SK-N-SH treated with all-trans-retinoic acid at 6 μM for 48 hours (cell line): ENCODE measurements at regions not wholly inside any gene's neighbourhood (a gene's known extent, or its start where the extent isn't known, plus 50 kb on each side); places are given as distances from the start of the nearest gene placed in this dataset.
A peak's percentile ranks its signal among the peaks of the same experiment; 100 is the strongest.

Experiments used
- ATAC-seq: fragments of 200-7000 bp; cut with Tn5 transposase; 3 replicates; pipeline ENCODE4 v1.9.1; 2020; ENCODE audit warnings: mild to moderate bottlenecking, moderate library complexity
- ARNTL ChIP-seq: fragments of 450-650 bp; formaldehyde crosslinking; IDR thresholded peaks from 2 replicates; pipeline ENCODE4 v1.5.0; 2020; ENCODE audit warnings: low read depth, mild to moderate bottlenecking, moderate library complexity, borderline replicate concordance
- BACH2 ChIP-seq: fragments of 250-450 bp; sonication (Bioruptor Pico); IDR thresholded peaks from 2 replicates; pipeline ENCODE4 v1.9.0; 2021; ENCODE audit warnings: mild to moderate bottlenecking, borderline replicate concordance
- CSDC2 ChIP-seq: fragments of 250-450 bp; sonication (Bioruptor Pico); IDR thresholded peaks from 2 replicates; pipeline ENCODE4 v1.5.0; 2020; ENCODE audit warnings: mild to moderate bottlenecking, moderate library complexity
- ESRRG ChIP-seq: fragments of 250-450 bp; sonication (Bioruptor Pico); IDR thresholded peaks from 2 replicates; pipeline ENCODE4 v1.6.1; 2021; ENCODE audit warnings: mild to moderate bottlenecking
- GLIS3 ChIP-seq: fragments of 250-450 bp; sonication (Bioruptor Pico); IDR thresholded peaks from 2 replicates; pipeline ENCODE4 v1.5.0; 2020; ENCODE audit warnings: mild to moderate bottlenecking, moderate library complexity
- ISL1 ChIP-seq: fragments of 250-450 bp; sonication (Bioruptor Pico); IDR thresholded peaks from 2 replicates; pipeline ENCODE4 v2.1.2; 2022; ENCODE audit warnings: mild to moderate bottlenecking, moderate library complexity
- OSR1 ChIP-seq: fragments of 250-450 bp; sonication (Bioruptor Pico); IDR thresholded peaks from 2 replicates; pipeline ENCODE4 v1.8.0; 2022; ENCODE audit warnings: moderate library complexity, mild to moderate bottlenecking, inconsistent platforms
- PPARA ChIP-seq: fragments of 250-450 bp; sonication (Bioruptor Pico); IDR thresholded peaks from 2 replicates; pipeline ENCODE4 v1.5.0; 2020; ENCODE audit warnings: mild to moderate bottlenecking, borderline replicate concordance
- RARB ChIP-seq: fragments of 250-450 bp; sonication (Bioruptor Pico); IDR thresholded peaks from 2 replicates; pipeline ENCODE4 v1.8.0; 2021; ENCODE audit warnings: mild to moderate bottlenecking, moderate library complexity
- SNAI2 ChIP-seq: fragments of 250-450 bp; sonication (Bioruptor Pico); IDR thresholded peaks from 2 replicates; pipeline ENCODE4 v1.5.0; 2020; ENCODE audit warnings: mild to moderate bottlenecking, moderate library complexity
- TCF4 ChIP-seq: fragments of 250-450 bp; sonication (Bioruptor Pico); IDR thresholded peaks from 2 replicates; pipeline ENCODE4 v1.8.0; 2021; ENCODE audit warnings: mild to moderate bottlenecking, moderate library complexity, borderline replicate concordance
- TOX ChIP-seq: fragments of 250-450 bp; sonication (Bioruptor Pico); IDR thresholded peaks from 2 replicates; pipeline ENCODE4 v1.8.0; 2021; ENCODE audit warnings: mild to moderate bottlenecking, moderate library complexity, borderline replicate concordance
- ZC3H10 ChIP-seq: fragments of 250-450 bp; sonication (Bioruptor Pico); IDR thresholded peaks from 2 replicates; pipeline ENCODE4 v1.5.1; 2021; ENCODE audit warnings: mild to moderate bottlenecking, moderate library complexity
- ZFP3 ChIP-seq: fragments of 250-450 bp; sonication (Bioruptor Pico); IDR thresholded peaks from 2 replicates; pipeline ENCODE4 v1.5.0; 2020; ENCODE audit warnings: mild to moderate bottlenecking, moderate library complexity
- ZFP30 ChIP-seq: fragments of 450-650 bp; formaldehyde crosslinking; IDR thresholded peaks from 2 replicates; pipeline ENCODE4 v1.5.0; 2022; ENCODE audit warnings: mild to moderate bottlenecking, moderate library complexity
- ZNF70 ChIP-seq: fragments of 450-650 bp; formaldehyde crosslinking; IDR thresholded peaks from 2 replicates; pipeline ENCODE4 v1.5.0; 2020; ENCODE audit warnings: mild to moderate bottlenecking, moderate library complexity
- ZNF8 ChIP-seq: fragments of 450-650 bp; formaldehyde crosslinking; IDR thresholded peaks from 2 replicates; pipeline ENCODE4 v1.5.0; 2020; ENCODE audit warnings: mild to moderate bottlenecking, moderate library complexity
- TF ChIP-seq, protein P1 (sequence below): fragments of 250-450 bp; sonication (Bioruptor Pico); IDR thresholded peaks from 2 replicates; pipeline ENCODE4 v1.8.0; 2020; ENCODE audit warnings: mild to moderate bottlenecking, moderate library complexity, borderline replicate concordance
- TF ChIP-seq, protein P2 (sequence below): fragments of 250-450 bp; sonication (Bioruptor Pico); IDR thresholded peaks from 2 replicates; pipeline ENCODE4 v1.5.1; 2021; ENCODE audit warnings: mild to moderate bottlenecking, moderate library complexity
- TF ChIP-seq, protein P3 (sequence below): fragments of 250-450 bp; sonication (Bioruptor Pico); IDR thresholded peaks from 2 replicates; pipeline ENCODE4 v1.8.0; 2021; ENCODE audit warnings: low read depth, mild to moderate bottlenecking, moderate library complexity, borderline replicate concordance

DNA sequence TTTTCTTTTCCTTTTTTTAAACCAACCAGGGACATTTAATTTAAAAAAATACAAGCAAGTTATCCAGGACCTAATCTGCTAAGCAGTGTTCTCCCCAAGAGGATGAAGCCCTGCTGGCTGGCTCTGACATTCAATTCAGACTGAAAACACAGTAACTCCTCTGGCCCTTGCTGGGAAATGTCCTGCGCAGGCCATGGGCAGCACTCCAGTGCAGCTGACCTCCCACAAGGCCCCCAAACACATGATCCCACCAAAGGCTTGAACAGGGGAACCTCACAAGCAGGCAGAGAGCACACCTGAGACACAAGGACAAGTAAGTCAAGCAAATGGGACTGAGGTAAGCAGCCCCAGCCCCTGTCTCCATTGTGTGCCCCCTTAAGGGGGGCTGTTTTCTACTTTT is 56.9 kb upstream of the FHIP2A start:
- TF ChIP-seq OSR1 (CRISPR knock-in tag) (no peak), ZNF70 (CRISPR knock-in tag) (no peak), ZFP3 (CRISPR knock-in tag) (no peak), RARB (CRISPR knock-in tag) (no peak), CSDC2 (CRISPR knock-in tag) (no peak), ARNTL (CRISPR knock-in tag) (no peak), PPARA (no peak), ESRRG (CRISPR knock-in tag) (no peak), ZC3H10 (CRISPR knock-in tag) (no peak), ZNF8 (no peak), SNAI2 (no peak), ISL1 (CRISPR knock-in tag) (no peak), BACH2 (CRISPR knock-in tag) (no peak), GLIS3 (CRISPR knock-in tag) (no peak), TCF4 (CRISPR knock-in tag) (no peak)
- TF ChIP-seq, protein P1, sequence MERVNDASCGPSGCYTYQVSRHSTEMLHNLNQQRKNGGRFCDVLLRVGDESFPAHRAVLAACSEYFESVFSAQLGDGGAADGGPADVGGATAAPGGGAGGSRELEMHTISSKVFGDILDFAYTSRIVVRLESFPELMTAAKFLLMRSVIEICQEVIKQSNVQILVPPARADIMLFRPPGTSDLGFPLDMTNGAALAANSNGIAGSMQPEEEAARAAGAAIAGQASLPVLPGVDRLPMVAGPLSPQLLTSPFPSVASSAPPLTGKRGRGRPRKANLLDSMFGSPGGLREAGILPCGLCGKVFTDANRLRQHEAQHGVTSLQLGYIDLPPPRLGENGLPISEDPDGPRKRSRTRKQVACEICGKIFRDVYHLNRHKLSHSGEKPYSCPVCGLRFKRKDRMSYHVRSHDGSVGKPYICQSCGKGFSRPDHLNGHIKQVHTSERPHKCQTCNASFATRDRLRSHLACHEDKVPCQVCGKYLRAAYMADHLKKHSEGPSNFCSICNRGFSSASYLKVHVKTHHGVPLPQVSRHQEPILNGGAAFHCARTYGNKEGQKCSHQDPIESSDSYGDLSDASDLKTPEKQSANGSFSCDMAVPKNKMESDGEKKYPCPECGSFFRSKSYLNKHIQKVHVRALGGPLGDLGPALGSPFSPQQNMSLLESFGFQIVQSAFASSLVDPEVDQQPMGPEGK (CRISPR knock-in tag): no peak
- TF ChIP-seq, protein P2, sequence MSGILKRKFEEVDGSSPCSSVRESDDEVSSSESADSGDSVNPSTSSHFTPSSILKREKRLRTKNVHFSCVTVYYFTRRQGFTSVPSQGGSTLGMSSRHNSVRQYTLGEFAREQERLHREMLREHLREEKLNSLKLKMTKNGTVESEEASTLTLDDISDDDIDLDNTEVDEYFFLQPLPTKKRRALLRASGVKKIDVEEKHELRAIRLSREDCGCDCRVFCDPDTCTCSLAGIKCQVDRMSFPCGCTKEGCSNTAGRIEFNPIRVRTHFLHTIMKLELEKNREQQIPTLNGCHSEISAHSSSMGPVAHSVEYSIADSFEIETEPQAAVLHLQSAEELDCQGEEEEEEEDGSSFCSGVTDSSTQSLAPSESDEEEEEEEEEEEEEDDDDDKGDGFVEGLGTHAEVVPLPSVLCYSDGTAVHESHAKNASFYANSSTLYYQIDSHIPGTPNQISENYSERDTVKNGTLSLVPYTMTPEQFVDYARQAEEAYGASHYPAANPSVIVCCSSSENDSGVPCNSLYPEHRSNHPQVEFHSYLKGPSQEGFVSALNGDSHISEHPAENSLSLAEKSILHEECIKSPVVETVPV (CRISPR knock-in tag): no peak
- TF ChIP-seq, protein P3, sequence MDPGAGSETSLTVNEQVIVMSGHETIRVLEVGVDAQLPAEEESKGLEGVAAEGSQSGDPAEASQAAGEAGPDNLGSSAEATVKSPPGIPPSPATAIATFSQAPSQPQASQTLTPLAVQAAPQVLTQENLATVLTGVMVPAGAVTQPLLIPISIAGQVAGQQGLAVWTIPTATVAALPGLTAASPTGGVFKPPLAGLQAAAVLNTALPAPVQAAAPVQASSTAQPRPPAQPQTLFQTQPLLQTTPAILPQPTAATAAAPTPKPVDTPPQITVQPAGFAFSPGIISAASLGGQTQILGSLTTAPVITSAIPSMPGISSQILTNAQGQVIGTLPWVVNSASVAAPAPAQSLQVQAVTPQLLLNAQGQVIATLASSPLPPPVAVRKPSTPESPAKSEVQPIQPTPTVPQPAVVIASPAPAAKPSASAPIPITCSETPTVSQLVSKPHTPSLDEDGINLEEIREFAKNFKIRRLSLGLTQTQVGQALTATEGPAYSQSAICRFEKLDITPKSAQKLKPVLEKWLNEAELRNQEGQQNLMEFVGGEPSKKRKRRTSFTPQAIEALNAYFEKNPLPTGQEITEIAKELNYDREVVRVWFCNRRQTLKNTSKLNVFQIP: no peak

DNA sequence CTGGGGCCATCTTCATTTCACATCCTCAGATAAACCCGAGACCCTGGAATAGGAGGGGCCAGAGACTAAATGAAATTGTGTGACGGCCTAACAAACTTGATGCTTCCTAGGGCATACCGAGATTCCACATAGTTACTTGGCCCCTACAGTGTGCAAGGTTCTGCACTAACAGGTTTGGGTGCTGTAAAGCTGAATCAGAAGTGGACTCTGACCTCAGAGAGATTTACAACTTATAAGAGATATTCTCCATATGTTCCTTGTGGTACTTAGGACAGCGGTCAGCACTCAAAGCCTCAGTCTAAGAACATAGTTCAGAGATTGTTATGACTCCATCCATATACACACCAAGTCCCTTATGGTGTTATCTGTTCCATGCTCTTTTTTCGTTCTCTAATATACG is 55.1 kb upstream of the FHIP2A start:
- peak; percentile 30; the same call in 2 of the 3 replicates for ATAC-seq
- TF ChIP-seq RARB (CRISPR knock-in tag) (no peak), PPARA (no peak), ARNTL (CRISPR knock-in tag) (no peak), ZFP30 (CRISPR knock-in tag) (no peak)

More for the DNA sequence above, 56.9 kb upstream of the FHIP2A start:
- no peak for ATAC-seq

DNA sequence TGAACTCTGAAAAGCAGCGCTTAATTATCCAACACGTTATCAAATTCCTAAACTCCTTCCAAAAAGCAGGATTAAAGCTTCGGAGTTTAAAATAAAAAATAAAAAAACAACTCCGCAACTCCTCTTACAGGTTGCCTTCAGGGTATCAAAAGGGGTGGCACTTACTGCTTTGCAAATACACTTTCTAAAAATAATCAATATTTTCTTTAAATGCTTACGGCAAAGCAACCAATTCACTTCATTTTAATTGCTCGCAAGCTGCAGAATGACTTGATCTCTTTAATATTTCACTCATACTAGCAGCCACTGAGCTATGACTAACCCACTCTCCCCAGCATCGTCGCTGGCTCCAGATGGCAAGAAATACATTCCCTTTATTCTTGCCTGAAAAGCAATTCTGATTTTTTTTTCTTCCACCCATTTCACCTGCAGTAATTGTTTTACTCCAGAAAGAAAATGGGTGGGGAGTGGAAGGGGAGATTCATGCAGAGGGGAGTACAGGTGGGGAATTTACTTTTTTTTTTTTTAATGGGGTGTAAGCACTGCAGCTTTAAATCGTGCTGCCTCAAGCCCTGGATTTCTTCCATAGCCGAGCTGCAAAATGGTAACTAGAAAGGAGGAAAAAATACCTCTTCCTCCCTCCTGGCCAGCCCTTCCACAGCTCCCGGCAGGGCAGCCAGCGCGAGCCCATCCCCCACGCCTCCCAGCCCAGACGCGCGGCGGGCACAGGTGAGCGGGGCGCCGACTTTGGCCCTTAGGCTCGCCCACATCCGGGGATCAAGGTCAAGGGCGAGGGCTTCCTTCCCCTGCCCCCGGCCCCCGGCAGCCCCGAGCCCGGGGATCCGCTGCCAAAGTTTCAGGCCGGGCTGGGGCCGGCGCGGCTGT is 54.2 kb upstream of the FHIP2A start:
- TF ChIP-seq, protein P3: no peak
- TF ChIP-seq ZNF8 (no peak), BACH2 (CRISPR knock-in tag) (no peak), TOX (CRISPR knock-in tag) (no peak), TCF4 (CRISPR knock-in tag) (no peak), ZNF70 (CRISPR knock-in tag) (no peak), ZC3H10 (CRISPR knock-in tag) (no peak), PPARA (no peak), ARNTL (CRISPR knock-in tag) (no peak)
- TF ChIP-seq, protein P2 (CRISPR knock-in tag): no peak
- ATAC-seq: peak; percentile 86
